ENCODE measurements at regions not wholly inside any gene's neighbourhood (a gene's known extent, or its start where the extent isn't known, plus 50 kb on each side); places are given as distances from the start of the nearest gene placed in this dataset.

DNA sequence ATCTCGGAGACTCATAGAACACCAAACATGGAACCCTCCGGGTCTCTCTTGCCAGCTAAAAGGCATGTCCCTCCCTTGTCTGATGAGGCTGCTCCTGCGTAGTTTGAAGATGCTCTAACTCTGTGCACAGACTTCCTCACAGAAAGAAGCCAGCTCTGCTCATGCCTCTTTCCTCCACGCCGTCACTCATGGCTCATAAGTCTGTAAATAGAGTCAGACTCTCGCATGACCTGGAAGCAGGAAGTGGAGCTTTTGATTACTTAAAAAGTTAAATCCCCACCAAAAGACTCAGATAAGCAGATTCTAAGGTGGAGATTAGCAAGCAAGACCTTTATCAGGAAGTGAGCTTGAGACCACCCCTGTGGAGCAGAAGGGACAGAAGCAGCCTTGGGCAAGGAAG lies 171.6 kb downstream of the TRIM33 start:
- Mint-ChIP-seq H3K4me3 (ENCODE audit: unreplicated experiment) (no peak overlapping the region), H3K27ac (ENCODE audit: low read depth, unreplicated experiment) (no peak overlapping the region), H3K27me3 (ENCODE audit: insufficient read depth, unreplicated experiment) (peaks cover 5% of the 10 kb centered on the region), H3K4me1 (ENCODE audit: insufficient read depth, unreplicated experiment) (peaks cover 5% of the 10 kb centered on the region), H3K36me3 (ENCODE audit: insufficient read depth, unreplicated experiment) (no peaks in the 10 kb centered on the region), H3K9me3 (ENCODE audit: unreplicated experiment) (no peaks in the 10 kb centered on the region)
- ChIA-PET POLR2A (no interaction called here), CTCF (interaction anchor here (0.7 to 0.8 kb wide), 2 partner anchors 94 to 96 kb away, joined by 3 to 4 read pairs; no protein-coding TSS in a partner anchor)
- BruUV-seq (replicated peaks), result no TSS peak
- DNase-seq (ENCODE audit: unreplicated experiment), result no peak
- intact Hi-C loops (cut with micrococcal nuclease), result no loop called here
- TF ChIP-seq, protein P1, sequence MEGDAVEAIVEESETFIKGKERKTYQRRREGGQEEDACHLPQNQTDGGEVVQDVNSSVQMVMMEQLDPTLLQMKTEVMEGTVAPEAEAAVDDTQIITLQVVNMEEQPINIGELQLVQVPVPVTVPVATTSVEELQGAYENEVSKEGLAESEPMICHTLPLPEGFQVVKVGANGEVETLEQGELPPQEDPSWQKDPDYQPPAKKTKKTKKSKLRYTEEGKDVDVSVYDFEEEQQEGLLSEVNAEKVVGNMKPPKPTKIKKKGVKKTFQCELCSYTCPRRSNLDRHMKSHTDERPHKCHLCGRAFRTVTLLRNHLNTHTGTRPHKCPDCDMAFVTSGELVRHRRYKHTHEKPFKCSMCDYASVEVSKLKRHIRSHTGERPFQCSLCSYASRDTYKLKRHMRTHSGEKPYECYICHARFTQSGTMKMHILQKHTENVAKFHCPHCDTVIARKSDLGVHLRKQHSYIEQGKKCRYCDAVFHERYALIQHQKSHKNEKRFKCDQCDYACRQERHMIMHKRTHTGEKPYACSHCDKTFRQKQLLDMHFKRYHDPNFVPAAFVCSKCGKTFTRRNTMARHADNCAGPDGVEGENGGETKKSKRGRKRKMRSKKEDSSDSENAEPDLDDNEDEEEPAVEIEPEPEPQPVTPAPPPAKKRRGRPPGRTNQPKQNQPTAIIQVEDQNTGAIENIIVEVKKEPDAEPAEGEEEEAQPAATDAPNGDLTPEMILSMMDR (IDR thresholded peaks at IDR 0.05; ENCODE audit: unreplicated experiment), result no peak

DNA sequence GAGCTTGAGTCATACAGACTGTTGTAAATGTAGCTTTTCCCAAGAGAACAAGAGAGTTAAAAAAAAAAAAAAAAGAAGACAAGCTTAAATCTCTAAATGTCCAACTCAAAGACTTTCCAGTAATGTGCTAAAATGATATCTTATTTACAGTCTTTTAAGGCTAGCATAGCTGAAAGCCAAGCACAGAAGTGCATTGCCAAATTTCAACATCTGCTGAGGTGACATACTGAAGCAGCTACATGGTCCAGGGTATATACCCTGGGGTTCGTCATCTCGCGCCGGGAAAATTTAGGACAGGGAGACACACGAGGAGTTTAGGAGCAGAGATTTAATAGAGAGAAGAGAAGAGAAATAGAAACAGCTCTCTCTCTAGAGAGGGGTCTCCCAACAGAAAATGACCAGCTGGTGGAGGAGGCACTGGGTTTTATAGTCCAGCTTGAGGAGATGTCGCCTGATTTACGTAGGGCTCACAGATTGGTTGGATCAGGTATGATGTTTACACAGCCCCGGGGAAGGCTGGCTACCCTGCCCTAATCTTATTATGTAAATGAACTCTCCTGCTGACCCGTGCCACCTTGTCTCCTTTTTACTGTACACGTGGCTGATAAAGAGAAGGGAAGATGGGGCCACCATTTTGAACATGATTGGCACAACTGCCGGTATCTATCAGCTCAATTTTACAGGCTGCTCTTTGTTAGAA lies 172.7 kb downstream of the TRIM33 start:
- no peak overlapping the region for H3K4me3 Mint-ChIP-seq (ENCODE audit: unreplicated experiment)
- no peak for DNase-seq (ENCODE audit: unreplicated experiment)

DNA sequence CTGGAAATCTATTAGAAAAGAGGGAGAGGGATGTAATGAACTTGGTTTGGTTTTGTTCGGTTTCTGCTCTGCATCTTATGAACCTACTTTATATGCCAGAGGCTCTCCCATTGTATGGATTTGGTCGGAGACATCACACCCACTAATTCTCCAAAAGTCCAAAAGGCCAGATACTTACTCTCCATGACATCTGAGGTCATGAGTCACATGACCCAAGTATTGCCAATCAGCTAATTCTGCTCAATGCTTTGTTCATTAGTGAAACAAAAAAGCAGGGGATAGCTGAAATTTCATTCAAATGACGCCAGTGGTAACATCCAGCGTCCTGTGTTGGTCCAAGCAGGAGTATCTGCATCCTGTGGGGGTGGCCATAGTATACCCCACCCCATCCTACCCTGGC lies 173.6 kb downstream of the TRIM33 start:
- no peak overlapping the region for H3K4me3 Mint-ChIP-seq (ENCODE audit: unreplicated experiment)
- POLR2A ChIA-PET, result interaction anchor here (0.6 to 0.9 kb wide), 2 partner anchors 12 to 363 kb away, joined by 3 to 4 read pairs; no protein-coding TSS in a partner anchor
- H3K4me1 Mint-ChIP-seq (ENCODE audit: insufficient read depth, unreplicated experiment), result peaks cover 5% of the 10 kb centered on the region
- no peaks in the 10 kb centered on the region for H3K9me3 Mint-ChIP-seq (ENCODE audit: unreplicated experiment)
- CTCF ChIA-PET, result interaction anchor here (0.6 to 2.5 kb wide), 3 partner anchors 9 to 241 kb away, joined by 4 to 24 read pairs (median 5); no protein-coding TSS in a partner anchor
- DNase-seq (ENCODE audit: unreplicated experiment), result no peak
- TF ChIP-seq, protein P1 (IDR thresholded peaks at IDR 0.05; ENCODE audit: unreplicated experiment), result no peak
- no TSS peak for BruUV-seq (replicated peaks)
- no peaks in the 10 kb centered on the region for H3K36me3 Mint-ChIP-seq (ENCODE audit: insufficient read depth, unreplicated experiment)
- peaks cover 23% of the 10 kb centered on the region for H3K27me3 Mint-ChIP-seq (ENCODE audit: insufficient read depth, unreplicated experiment)
- no peak overlapping the region for H3K27ac Mint-ChIP-seq (ENCODE audit: low read depth, unreplicated experiment)
- intact Hi-C loops (cut with micrococcal nuclease), result no loop called here

More for the DNA sequence above, 172.7 kb downstream of the TRIM33 start:
- Mint-ChIP-seq H3K36me3 (ENCODE audit: insufficient read depth, unreplicated experiment) (no peaks in the 10 kb centered on the region), H3K27me3 (ENCODE audit: insufficient read depth, unreplicated experiment) (peaks cover 15% of the 10 kb centered on the region), H3K4me1 (ENCODE audit: insufficient read depth, unreplicated experiment) (peaks cover 5% of the 10 kb centered on the region), H3K9me3 (ENCODE audit: unreplicated experiment) (no peaks in the 10 kb centered on the region), H3K27ac (ENCODE audit: low read depth, unreplicated experiment) (no peak overlapping the region)
- intact Hi-C loops (cut with micrococcal nuclease), result no loop called here
- ChIA-PET POLR2A (interaction anchor here (0.6 kb wide), 1 partner anchor 248 kb away, joined by 4 read pairs; no protein-coding TSS in a partner anchor), CTCF (interaction anchor here (0.6 to 2.5 kb wide), 4 partner anchors 8 to 334 kb away, joined by 3 to 24 read pairs (median 4); no protein-coding TSS in a partner anchor)
- TF ChIP-seq, protein P1 (IDR thresholded peaks at IDR 0.05; ENCODE audit: unreplicated experiment), result no peak
- BruUV-seq (replicated peaks), result no TSS peak

DNA sequence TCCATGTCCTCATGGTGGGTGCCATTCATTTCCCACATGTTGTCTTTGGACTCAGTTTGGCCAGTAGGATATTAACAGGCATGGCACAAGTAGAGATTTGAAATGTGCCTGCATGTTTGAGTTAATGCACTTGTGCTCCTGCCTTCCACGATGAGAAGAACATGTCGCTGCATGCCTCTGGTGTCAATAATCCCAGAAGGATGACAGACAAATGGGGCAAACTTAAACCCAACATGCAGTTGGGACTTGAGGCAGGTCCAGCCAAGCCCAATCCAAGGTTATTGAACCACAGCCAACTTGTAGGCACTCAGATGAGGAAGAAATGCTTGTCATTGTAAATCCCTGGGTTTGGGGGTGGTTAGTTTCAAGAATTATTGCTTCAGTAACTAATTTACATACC lies 174.6 kb downstream of the TRIM33 start:
- TF ChIP-seq, protein P1 (IDR thresholded peaks at IDR 0.05; ENCODE audit: unreplicated experiment), result no peak
- no peaks in the 10 kb centered on the region for H3K36me3 Mint-ChIP-seq (ENCODE audit: insufficient read depth, unreplicated experiment)
- H3K27ac Mint-ChIP-seq (ENCODE audit: low read depth, unreplicated experiment), result no peak overlapping the region
- no peaks in the 10 kb centered on the region for H3K9me3 Mint-ChIP-seq (ENCODE audit: unreplicated experiment)
- no TSS peak for BruUV-seq (replicated peaks)
- ChIA-PET POLR2A (interaction anchor here (0.9 kb wide), 1 partner anchor 11 kb away, joined by 4 read pairs; no protein-coding TSS in a partner anchor), CTCF (no interaction called here)
- intact Hi-C loops (cut with micrococcal nuclease), result no loop called here
- peak; percentile 17 for DNase-seq (ENCODE audit: unreplicated experiment)
- peaks cover 34% of the 10 kb centered on the region for H3K27me3 Mint-ChIP-seq (ENCODE audit: insufficient read depth, unreplicated experiment)
- H3K4me3 Mint-ChIP-seq (ENCODE audit: unreplicated experiment), result no peak overlapping the region
- H3K4me1 Mint-ChIP-seq (ENCODE audit: insufficient read depth, unreplicated experiment), result peaks cover 5% of the 10 kb centered on the region

All from MCF 10A (cell line).